MCF 10A (cell line): ENCODE measurements at regions not wholly inside any gene's neighbourhood (a gene's known extent, or its start where the extent isn't known, plus 50 kb on each side); places are given as distances from the start of the nearest gene placed in this dataset.

Experiments used
- BruUV-seq: library from RNA; stranded (reverse); fragments of 400-500 nt; replicated peaks from 2 replicates; lab custom pipeline; 2021; lab: Mats Ljungman, UMichigan
- CTCF ChIA-PET: fragments of 300-600 bp; sonication (Branson Sonifier 250); formaldehyde crosslinking; extraction: SDS; loops from one replicate; lab custom pipeline; 2021; ENCODE audit warnings: antibody characterized with exemption, inconsistent platforms; lab: Yijun Ruan, JAX
- POLR2A ChIA-PET: fragments of 300-600, 350-650 bp; sonication (Branson Sonifier 250); formaldehyde crosslinking; extraction: SDS; loops from one replicate; lab custom pipeline; 2020; ENCODE audit warnings: antibody characterized with exemption, inconsistent platforms; lab: Yijun Ruan, JAX
- DNase-seq: peaks from one replicate; pipeline ENCODE4 v3.0.0-alpha.2; 2018; ENCODE audit not compliant: unreplicated experiment
- H3K27ac Mint-ChIP-seq: one replicate; pipeline ENCODE4 v1.8.0; 2022; ENCODE audit warnings: mild to moderate bottlenecking, low read depth, mixed read lengths; ENCODE audit not compliant: unreplicated experiment
- H3K27me3 Mint-ChIP-seq: one replicate; pipeline ENCODE4 v1.8.0; 2022; ENCODE audit warnings: mixed read lengths; ENCODE audit not compliant: insufficient read depth, unreplicated experiment
- H3K36me3 Mint-ChIP-seq: one replicate; pipeline ENCODE4 v1.8.0; 2022; ENCODE audit warnings: mild to moderate bottlenecking, moderate library complexity, mixed read lengths; ENCODE audit not compliant: insufficient read depth, unreplicated experiment
- H3K4me1 Mint-ChIP-seq: one replicate; pipeline ENCODE4 v1.8.0; 2022; ENCODE audit warnings: mixed read lengths; ENCODE audit not compliant: insufficient read depth, unreplicated experiment
- H3K4me3 Mint-ChIP-seq: one replicate; pipeline ENCODE4 v1.8.0; 2022; ENCODE audit warnings: mild to moderate bottlenecking, moderate library complexity, mixed read lengths; ENCODE audit not compliant: unreplicated experiment
- H3K9me3 Mint-ChIP-seq: one replicate; pipeline ENCODE4 v1.8.0; 2022; ENCODE audit warnings: mixed read lengths; ENCODE audit not compliant: unreplicated experiment
- intact Hi-C: fragments of 100-400 bp; cut with micrococcal nuclease; formaldehyde crosslinking; loops from 2 replicates; pipeline ENCODE4 v1.14.1; 2022
- TF ChIP-seq, protein P1 (sequence below): fragments of 200-600 bp; IDR thresholded peaks from one replicate; pipeline ENCODE4 v1.8.0; 2022; ENCODE audit warnings: antibody characterized with exemption, mild to moderate bottlenecking; ENCODE audit not compliant: unreplicated experiment

DNA sequence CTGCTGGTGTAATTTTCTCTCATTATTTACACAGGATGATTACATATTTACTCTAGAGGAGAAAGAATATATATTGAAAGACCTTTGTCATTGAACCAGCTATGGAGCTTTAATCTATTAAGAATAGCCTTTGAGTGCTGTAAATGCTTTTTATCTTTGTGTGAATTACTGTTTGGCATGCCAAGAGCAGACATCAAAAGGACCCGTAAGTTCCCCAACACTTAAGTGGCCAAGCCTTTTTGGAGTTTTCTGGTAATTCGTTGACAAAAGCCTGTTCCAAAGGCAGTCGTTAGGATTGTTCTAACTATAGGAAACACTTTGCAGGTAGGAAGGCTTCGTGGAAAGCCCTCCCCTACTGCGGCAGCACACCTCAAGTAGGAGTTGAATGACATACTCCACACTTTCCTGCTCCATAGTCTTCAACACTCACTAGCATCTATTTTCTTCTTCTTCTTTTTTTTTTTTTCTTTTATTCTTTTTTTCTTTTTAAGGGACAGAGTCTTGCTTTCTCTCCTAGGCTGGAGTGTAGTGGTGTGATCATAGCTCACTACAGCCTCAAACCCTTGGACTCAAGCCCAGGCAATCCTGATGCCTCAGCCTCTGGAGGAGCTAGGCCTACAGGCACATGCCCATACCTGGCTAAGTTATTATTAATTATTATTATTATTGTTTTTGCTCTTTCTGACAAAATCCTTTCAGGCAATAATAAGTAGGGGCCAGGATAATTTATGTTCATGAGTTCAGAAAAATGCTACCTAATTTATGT lies 98.6 kb downstream of the SUCNR1 start:
- Mint-ChIP-seq H3K27me3 (no peaks in the 10 kb centered on the region), H3K36me3 (no peaks in the 10 kb centered on the region), H3K27ac (no peak overlapping the region), H3K9me3 (no peaks in the 10 kb centered on the region), H3K4me3 (no peak overlapping the region), H3K4me1 (peaks cover 13% of the 10 kb centered on the region)
- CTCF ChIA-PET = interaction anchor here (1.0 kb wide), 1 partner anchor 533 kb away, joined by 3 read pairs; no protein-coding TSS in a partner anchor
- POLR2A ChIA-PET = no interaction called here
- intact Hi-C loops = no loop called here
- TF ChIP-seq, protein P1, sequence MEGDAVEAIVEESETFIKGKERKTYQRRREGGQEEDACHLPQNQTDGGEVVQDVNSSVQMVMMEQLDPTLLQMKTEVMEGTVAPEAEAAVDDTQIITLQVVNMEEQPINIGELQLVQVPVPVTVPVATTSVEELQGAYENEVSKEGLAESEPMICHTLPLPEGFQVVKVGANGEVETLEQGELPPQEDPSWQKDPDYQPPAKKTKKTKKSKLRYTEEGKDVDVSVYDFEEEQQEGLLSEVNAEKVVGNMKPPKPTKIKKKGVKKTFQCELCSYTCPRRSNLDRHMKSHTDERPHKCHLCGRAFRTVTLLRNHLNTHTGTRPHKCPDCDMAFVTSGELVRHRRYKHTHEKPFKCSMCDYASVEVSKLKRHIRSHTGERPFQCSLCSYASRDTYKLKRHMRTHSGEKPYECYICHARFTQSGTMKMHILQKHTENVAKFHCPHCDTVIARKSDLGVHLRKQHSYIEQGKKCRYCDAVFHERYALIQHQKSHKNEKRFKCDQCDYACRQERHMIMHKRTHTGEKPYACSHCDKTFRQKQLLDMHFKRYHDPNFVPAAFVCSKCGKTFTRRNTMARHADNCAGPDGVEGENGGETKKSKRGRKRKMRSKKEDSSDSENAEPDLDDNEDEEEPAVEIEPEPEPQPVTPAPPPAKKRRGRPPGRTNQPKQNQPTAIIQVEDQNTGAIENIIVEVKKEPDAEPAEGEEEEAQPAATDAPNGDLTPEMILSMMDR = no peak
- BruUV-seq = no TSS peak
- peak; percentile 4 for DNase-seq

DNA sequence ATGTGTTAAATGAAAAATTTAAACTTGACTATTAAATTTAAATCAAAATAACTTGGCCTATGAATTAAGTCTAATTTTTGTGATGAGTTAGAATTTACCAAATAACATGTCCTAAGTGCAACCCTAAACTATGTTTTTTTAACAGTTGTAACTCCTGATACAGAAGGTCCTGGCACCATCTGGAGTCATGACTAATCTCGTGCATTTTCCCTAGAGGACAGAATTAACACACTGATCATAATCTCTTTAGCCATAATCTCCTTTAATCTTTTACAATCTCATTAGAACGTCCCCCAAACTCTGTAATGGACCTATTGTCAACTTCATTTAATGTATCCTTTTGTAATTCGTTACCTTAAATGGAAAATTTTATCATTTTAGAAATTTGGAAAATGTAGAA lies 100.6 kb downstream of the SUCNR1 start:
- no TSS peak for BruUV-seq

DNA sequence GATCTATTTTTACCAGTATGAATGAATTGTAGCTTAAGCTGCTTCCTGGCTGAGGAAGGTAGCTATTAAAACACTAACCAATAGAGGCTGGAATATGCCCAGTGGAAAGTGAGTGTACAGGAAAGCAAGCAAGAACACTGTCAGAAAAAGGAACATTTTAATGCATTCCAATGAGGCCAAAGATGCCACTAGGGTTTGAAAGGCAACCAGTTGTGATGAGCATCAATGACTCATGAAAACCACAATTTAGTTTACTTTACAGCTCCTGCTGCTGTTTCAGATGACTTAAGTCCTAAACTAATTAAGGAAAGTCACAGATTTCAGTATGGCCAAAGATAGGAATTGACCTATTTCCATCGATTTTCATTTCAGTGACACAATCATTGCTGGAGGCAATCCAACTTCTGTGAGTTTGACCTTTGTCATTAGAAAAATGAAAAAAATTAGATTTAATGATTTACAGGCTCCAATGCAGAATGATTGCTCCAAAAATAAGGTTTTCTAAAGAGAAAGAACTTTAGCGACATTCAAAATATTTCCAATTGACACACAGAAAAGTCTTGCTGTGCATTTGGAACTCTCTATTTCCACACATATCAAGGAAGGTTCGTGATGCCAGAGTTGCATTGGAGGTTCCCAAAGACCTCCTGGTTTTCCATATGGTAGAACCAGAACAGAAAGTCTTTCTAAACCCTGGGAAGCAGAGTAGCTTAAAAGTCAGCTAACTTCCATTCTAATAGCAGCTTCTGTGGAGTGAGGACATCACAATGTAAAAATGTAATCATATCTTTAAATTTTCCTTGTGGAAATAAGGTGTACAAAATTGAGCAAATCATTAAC lies 103.0 kb downstream of the SUCNR1 start:
- no peaks in the 10 kb centered on the region for H3K9me3 Mint-ChIP-seq
- CTCF ChIA-PET = interaction anchor here (0.7 to 1.0 kb wide), 3 partner anchors 26 to 1645 kb away, joined by 3 to 4 read pairs (median 3); no protein-coding TSS in a partner anchor
- BruUV-seq = no TSS peak
- POLR2A ChIA-PET = interaction anchor here (0.6 kb wide), 1 partner anchor 513 kb away, joined by 3 read pairs; no protein-coding TSS in a partner anchor
- H3K36me3 Mint-ChIP-seq = no peaks in the 10 kb centered on the region
- TF ChIP-seq, protein P1 = no peak
- no peak overlapping the region for H3K4me3 Mint-ChIP-seq
- peak; percentile 87 for DNase-seq
- H3K27ac Mint-ChIP-seq = peak overlapping the region; percentile 27
- intact Hi-C loops = no loop called here
- no peaks in the 10 kb centered on the region for H3K27me3 Mint-ChIP-seq
- peaks cover 13% of the 10 kb centered on the region for H3K4me1 Mint-ChIP-seq

More for the DNA sequence above, 100.6 kb downstream of the SUCNR1 start:
- Mint-ChIP-seq H3K36me3 (no peaks in the 10 kb centered on the region), H3K9me3 (no peaks in the 10 kb centered on the region), H3K4me3 (no peak overlapping the region), H3K27ac (no peak overlapping the region), H3K4me1 (peaks cover 13% of the 10 kb centered on the region), H3K27me3 (no peaks in the 10 kb centered on the region)
- TF ChIP-seq, protein P1 = no peak
- ChIA-PET POLR2A (no interaction called here), CTCF (interaction anchor here (0.9 kb wide), 1 partner anchor 55 kb away, joined by 5 read pairs; no protein-coding TSS in a partner anchor)
- DNase-seq = peak; percentile 61
- intact Hi-C loops = no loop called here

DNA sequence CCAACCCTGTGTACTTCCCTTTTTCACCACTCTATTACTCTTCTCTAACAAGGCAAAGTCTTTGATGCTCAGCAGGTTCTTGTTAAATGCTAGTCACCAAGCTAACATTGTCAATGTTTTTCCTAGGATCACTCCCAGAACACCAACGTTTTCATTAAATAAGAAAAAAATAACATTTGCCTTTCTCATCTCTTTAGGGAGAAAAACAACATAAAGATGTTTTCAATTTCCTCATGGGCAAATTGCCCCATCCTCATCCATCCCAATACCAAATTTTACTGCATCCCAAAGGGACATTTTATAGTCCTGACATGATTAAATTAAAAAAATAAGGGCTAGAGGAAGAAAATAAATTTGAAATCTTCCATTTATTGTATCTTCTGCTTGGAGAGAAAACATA lies 106.5 kb downstream of the SUCNR1 start:
- Mint-ChIP-seq H3K27ac (no peak overlapping the region), H3K36me3 (no peaks in the 10 kb centered on the region), H3K27me3 (no peaks in the 10 kb centered on the region), H3K4me1 (peaks cover 9% of the 10 kb centered on the region), H3K9me3 (no peaks in the 10 kb centered on the region), H3K4me3 (no peak overlapping the region)
- TF ChIP-seq, protein P1 = no peak
- no TSS peak for BruUV-seq
- intact Hi-C loops = no loop called here
- no peak for DNase-seq
- ChIA-PET CTCF (interaction anchor here (0.6 kb wide), 1 partner anchor 516 kb away, joined by 3 read pairs; no protein-coding TSS in a partner anchor), POLR2A (interaction anchor here (1.0 kb wide), 1 partner anchor 83 kb away, joined by 3 read pairs; no protein-coding TSS in a partner anchor)
